HCT116 (cell line): ENCODE measurements at regions not wholly inside any gene's neighbourhood (a gene's known extent, or its start where the extent isn't known, plus 50 kb on each side); places are given as distances from the start of the nearest gene placed in this dataset.
"Not testable (repeated sequence)": the region's sequence is repeated elsewhere in the genome, so short reads cannot be mapped to it uniquely, and the experiment has no call there.

Experiments used
- ATAC-seq: fragments of 200-7000 bp; cut with Tn5 transposase; 2 replicates; pipeline ENCODE4 v1.9.1; 2020; ENCODE audit warnings: mild to moderate bottlenecking, moderate library complexity
- BruUV-seq: library from RNA; stranded (reverse); fragments of 400-500 nt; replicated peaks from 2 replicates; lab custom pipeline; 2021; lab: Mats Ljungman, UMichigan
- CTCF ChIA-PET: fragments of 300-600 bp; sonication (Branson Sonifier 250); formaldehyde crosslinking; loops from one replicate; lab custom pipeline; 2021; ENCODE audit warnings: antibody characterized with exemption; lab: Charles Lee
- POLR2A ChIA-PET: fragments of 300-600, 350-600 bp; sonication (Branson Sonifier 250); formaldehyde crosslinking; loops from one replicate; lab custom pipeline; 2021; ENCODE audit warnings: antibody characterized with exemption; lab: Charles Lee
- RAD21 ChIA-PET, 2 experiments: fragments of 300-600 bp; sonication (Branson Sonifier 250); formaldehyde crosslinking; loops; one replicate each; lab custom pipeline; 2023; ENCODE audit warnings: low total read pairs in 2 of 2; ENCODE audit not compliant: uncharacterized antibody in 2 of 2, unreplicated experiment in 2 of 2, low non-redundant PET in 1 of 2; lab: Charles Lee
- DNase-seq: peaks from one replicate; pipeline ENCODE4 v3.0.0-alpha.2; 2010; ENCODE audit warnings: low read depth, low spot score
- H2AFZ ChIP-seq: fragments of 200-600 bp; shearing (Covaris generic), sonication (generic); 2 replicates; pipeline ENCODE4 v1.6.1; 2017; ENCODE audit warnings: low read depth, mixed run types, mixed read lengths, antibody characterized with exemption, low read length; ENCODE audit not compliant: poor library complexity, severe bottlenecking
- H3K27ac ChIP-seq: 2 replicates; pipeline ENCODE4 v1.5.1; 2012; ENCODE audit warnings: low read depth, low read length
- H3K27me3 ChIP-seq: fragments of 200-600 bp; sonication (generic); 2 replicates; pipeline ENCODE4 v1.6.1; 2016; ENCODE audit warnings: mixed run types, low read length, mixed read lengths; ENCODE audit not compliant: insufficient read depth
- H3K36me3 ChIP-seq, 2 experiments: fragments of 200-500 bp in 1 of 2; fragments of 200-600 bp in 1 of 2; sonication (Bioruptor generic) in 1 of 2; sonication (generic) in 1 of 2; 2 replicates each; pipeline versions ENCODE4 v1.5.1 to v1.6.1; 2014 to 2016; ENCODE audit warnings: low read length in 2 of 2, inconsistent platforms in 1 of 2, mixed read lengths in 1 of 2, mixed run types in 1 of 2; ENCODE audit not compliant: insufficient read depth in 2 of 2, control insufficient read depth in 1 of 2
- H3K4me1 ChIP-seq, 2 experiments: fragments of 200-600 bp in 1 of 2; sonication (generic) in 1 of 2; 2 replicates each; pipeline versions ENCODE4 v1.5.1 to v1.6.1; 2012 to 2017; ENCODE audit warnings: low read length in 2 of 2, inconsistent platforms in 1 of 2, mild to moderate bottlenecking in 1 of 2, mixed read lengths in 1 of 2, mixed run types in 1 of 2, moderate library complexity in 1 of 2; ENCODE audit not compliant: insufficient read depth in 2 of 2, control insufficient read depth in 1 of 2
- H3K4me2 ChIP-seq: fragments of 200-600 bp; sonication (generic); 2 replicates; pipeline ENCODE4 v1.6.1; 2017; ENCODE audit warnings: mixed run types, low read length, mixed read lengths
- H3K4me3 ChIP-seq, 2 experiments: fragments of 200-600 bp in 1 of 2; sonication (generic) in 1 of 2; replicated peaks in 1 of 2; 2 replicates each; pipeline ENCODE4 v1.5.1; 2011 to 2016; ENCODE audit warnings: low read length in 2 of 2, control low read depth in 1 of 2, low read depth in 1 of 2, mild to moderate bottlenecking in 1 of 2, mixed read lengths in 1 of 2, mixed run types in 1 of 2
- H3K79me2 ChIP-seq: fragments of 200-600 bp; sonication (generic); 2 replicates; pipeline ENCODE4 v1.6.1; 2017; ENCODE audit warnings: mild to moderate bottlenecking, mixed run types, low read length, moderate library complexity, mixed read lengths; ENCODE audit not compliant: insufficient read depth
- H3K9ac ChIP-seq: fragments of 200-600 bp; sonication (generic); 2 replicates; pipeline ENCODE4 v1.6.1; 2016; ENCODE audit warnings: low read length, mixed read lengths
- H3K9me2 ChIP-seq: fragments of 200-600 bp; sonication (generic), shearing (Covaris generic); 2 replicates; pipeline ENCODE4 v1.6.1; 2017; ENCODE audit warnings: mixed run types, mild to moderate bottlenecking, moderate library complexity; ENCODE audit not compliant: insufficient read depth
- H3K9me3 ChIP-seq, 2 experiments: fragments of 200-500 bp in 1 of 2; fragments of 200-600 bp in 1 of 2; sonication (Bioruptor generic) in 1 of 2; sonication (generic) in 1 of 2; 2 replicates each; pipeline ENCODE4 v1.6.1; 2014 to 2017; ENCODE audit warnings: low read length in 2 of 2, mixed read lengths in 2 of 2, inconsistent platforms in 1 of 2, low read depth in 1 of 2, mild to moderate bottlenecking in 1 of 2, mixed run types in 1 of 2, moderate library complexity in 1 of 2; ENCODE audit not compliant: control insufficient read depth in 1 of 2, insufficient read depth in 1 of 2
- H4K20me1 ChIP-seq: fragments of 200-600 bp; sonication (generic), shearing (Covaris generic); 2 replicates; pipeline ENCODE4 v1.6.1; 2017; ENCODE audit warnings: mixed run types, mild to moderate bottlenecking, moderate library complexity; ENCODE audit not compliant: insufficient read depth
- EGR1 ChIP-seq: IDR thresholded peaks from 2 replicates; pipeline ENCODE4 v1.6.1; 2012; ENCODE audit warnings: low read depth
- ELF1 ChIP-seq: IDR thresholded peaks from 2 replicates; pipeline ENCODE4 v1.6.1; 2012; ENCODE audit warnings: low read depth, borderline replicate concordance
- POLR2A ChIP-seq: IDR thresholded peaks from 2 replicates; pipeline ENCODE4 v1.7.0; 2011; ENCODE audit warnings: borderline replicate concordance; ENCODE audit not compliant: insufficient read depth, insufficient read length; ENCODE audit errors: extremely low read depth
- intact Hi-C: fragments of 100-400 bp; cut with micrococcal nuclease; formaldehyde crosslinking; loops from 2 replicates; pipeline ENCODE4 v1.10.0; 2022
- TF ChIP-seq, protein P1 (sequence below): IDR thresholded peaks from 2 replicates; pipeline ENCODE4 v1.6.1; 2011; ENCODE audit warnings: mild to moderate bottlenecking, low read length, moderate library complexity; ENCODE audit not compliant: insufficient replicate concordance; ENCODE audit errors: extremely low read depth

DNA sequence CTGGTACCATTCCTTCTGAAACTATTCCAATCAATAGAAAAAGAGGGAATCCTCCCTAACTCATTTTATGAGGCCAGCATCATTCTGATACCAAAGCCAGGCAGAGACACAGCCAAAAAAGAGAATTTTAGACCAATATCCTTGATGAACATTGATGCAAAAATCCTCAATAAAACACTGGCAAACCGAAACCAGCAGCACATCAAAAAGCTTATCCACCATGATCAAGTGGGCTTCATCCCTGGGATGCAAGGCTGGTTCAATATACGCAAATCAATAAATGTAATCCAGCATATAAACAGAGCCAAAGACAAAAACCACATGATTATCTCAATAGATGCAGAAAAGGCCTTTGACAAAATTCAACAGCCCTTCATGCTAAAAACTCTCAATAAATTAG, 82.3 kb upstream of the C3orf49 start:
- DNase-seq, BruUV-seq, ATAC-seq, H3K4me2 ChIP-seq, H3K79me2 ChIP-seq, H3K9me3 ChIP-seq, H2AFZ ChIP-seq, H3K36me3 ChIP-seq, CTCF ChIA-PET, H3K9ac ChIP-seq, H3K9me2 ChIP-seq, intact Hi-C loops, RAD21 ChIA-PET, H3K27ac ChIP-seq, H4K20me1 ChIP-seq, POLR2A ChIA-PET, H3K27me3 ChIP-seq, H3K4me3 ChIP-seq, H3K4me1 ChIP-seq: not testable (repeated sequence)

DNA sequence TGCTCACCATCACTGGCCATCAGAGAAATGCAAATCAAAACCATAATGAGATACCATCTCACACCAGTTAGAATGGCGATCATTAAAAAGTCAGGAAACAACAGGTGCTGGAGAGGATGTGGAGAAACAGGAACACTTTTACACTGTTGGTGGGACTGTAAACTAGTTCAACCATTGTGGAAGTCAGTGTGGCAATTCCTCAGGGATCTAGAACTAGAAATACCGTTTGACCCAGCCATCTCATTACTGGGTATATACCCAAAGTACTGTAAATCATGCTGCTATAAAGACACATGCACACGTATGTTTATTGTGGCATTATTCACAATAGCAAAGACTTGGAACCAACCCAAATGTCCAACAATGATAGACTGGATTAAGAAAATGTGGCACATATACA, 80.5 kb upstream of the C3orf49 start:
- H3K9me3 ChIP-seq, H3K4me1 ChIP-seq, H3K27me3 ChIP-seq, H3K27ac ChIP-seq, BruUV-seq, POLR2A ChIA-PET, H3K9me2 ChIP-seq, DNase-seq, CTCF ChIA-PET, H2AFZ ChIP-seq, H3K36me3 ChIP-seq, H3K9ac ChIP-seq, H3K79me2 ChIP-seq, ATAC-seq, H3K4me3 ChIP-seq, H3K4me2 ChIP-seq, intact Hi-C loops, RAD21 ChIA-PET, H4K20me1 ChIP-seq: not testable (repeated sequence)

DNA sequence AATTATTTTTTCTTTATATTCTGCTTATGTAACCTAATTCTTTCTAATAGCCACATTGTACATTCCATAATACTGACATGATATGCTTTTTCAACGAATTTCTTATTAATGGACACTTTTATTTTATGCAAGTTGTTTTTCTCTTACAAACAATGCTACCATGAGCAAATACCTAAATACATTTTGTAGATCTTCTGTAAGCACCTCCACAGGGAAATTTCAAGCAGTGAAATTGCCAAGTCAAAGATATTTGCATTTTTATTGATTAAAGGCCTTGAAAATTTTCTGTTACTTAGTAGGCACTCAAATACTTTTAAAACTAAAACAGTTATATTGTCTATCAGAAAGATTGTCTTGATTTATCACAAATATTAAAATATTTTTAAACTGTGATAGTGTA, 79.6 kb upstream of the C3orf49 start:
- Histone ChIP-seq H3K9ac (no peak overlapping the region), H2AFZ (no peak overlapping the region), H3K9me2 (no peaks in the 10 kb centered on the region), H3K4me3 (no peak overlapping the region), H3K79me2 (no peaks in the 10 kb centered on the region), H3K27me3 (peaks cover 10% of the 10 kb centered on the region; the same call in 1 of the 2 replicates), H4K20me1 (no peaks in the 10 kb centered on the region), H3K36me3 (no peaks in the 10 kb centered on the region), H3K4me1 (no peaks in the 10 kb centered on the region), H3K4me2 (no peak overlapping the region), H3K27ac (no peak overlapping the region), H3K9me3 (no peaks in the 10 kb centered on the region)
- RAD21 ChIA-PET = no interaction called here
- ATAC-seq (no peak), DNase-seq (no peak)
- no TSS peak for BruUV-seq
- CTCF ChIA-PET = no interaction called here
- TF ChIP-seq EGR1 (no peak), ELF1 (no peak), POLR2A (no peak)
- TF ChIP-seq, protein P1, sequence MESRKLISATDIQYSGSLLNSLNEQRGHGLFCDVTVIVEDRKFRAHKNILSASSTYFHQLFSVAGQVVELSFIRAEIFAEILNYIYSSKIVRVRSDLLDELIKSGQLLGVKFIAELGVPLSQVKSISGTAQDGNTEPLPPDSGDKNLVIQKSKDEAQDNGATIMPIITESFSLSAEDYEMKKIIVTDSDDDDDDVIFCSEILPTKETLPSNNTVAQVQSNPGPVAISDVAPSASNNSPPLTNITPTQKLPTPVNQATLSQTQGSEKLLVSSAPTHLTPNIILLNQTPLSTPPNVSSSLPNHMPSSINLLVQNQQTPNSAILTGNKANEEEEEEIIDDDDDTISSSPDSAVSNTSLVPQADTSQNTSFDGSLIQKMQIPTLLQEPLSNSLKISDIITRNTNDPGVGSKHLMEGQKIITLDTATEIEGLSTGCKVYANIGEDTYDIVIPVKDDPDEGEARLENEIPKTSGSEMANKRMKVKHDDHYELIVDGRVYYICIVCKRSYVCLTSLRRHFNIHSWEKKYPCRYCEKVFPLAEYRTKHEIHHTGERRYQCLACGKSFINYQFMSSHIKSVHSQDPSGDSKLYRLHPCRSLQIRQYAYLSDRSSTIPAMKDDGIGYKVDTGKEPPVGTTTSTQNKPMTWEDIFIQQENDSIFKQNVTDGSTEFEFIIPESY = no peak
- POLR2A ChIA-PET = no interaction called here
- intact Hi-C loops = no loop called here
